22Rv1 (cell line): ENCODE measurements at regions not wholly inside any gene's neighbourhood (a gene's known extent, or its start where the extent isn't known, plus 50 kb on each side); places are given as distances from the start of the nearest gene placed in this dataset.

Source experiments
- CTCF ChIP-seq: fragments of 450-650 bp; IDR thresholded peaks from 2 replicates; pipeline ENCODE4 v1.5.1; 2017; ENCODE audit warnings: mild to moderate bottlenecking
- ZFX ChIP-seq: fragments of 450-650 bp; IDR thresholded peaks from 2 replicates; pipeline ENCODE4 v1.6.1; 2017; ENCODE audit warnings: antibody characterized with exemption, borderline replicate concordance

- TF ChIP-seq CTCF (no peak), ZFX (no peak)
These were observed 956.8 kb downstream of the TLE1 start for GRCh38 chr9:80732506-80732905.
